HEK293 (cell line): ENCODE measurements at regions not wholly inside any gene's neighbourhood (a gene's known extent, or its start where the extent isn't known, plus 50 kb on each side); places are given as distances from the start of the nearest gene placed in this dataset.

Experiments used
- CTCF ChIP-seq: fragments of 450-650 bp; formaldehyde crosslinking; IDR thresholded peaks from 2 replicates; pipeline ENCODE4 v1.5.1; 2016; ENCODE audit warnings: missing biosample characterization, missing genetic modification characterization
- KLF7 ChIP-seq: fragments of 450-650 bp; formaldehyde crosslinking; IDR thresholded peaks from 2 replicates; pipeline ENCODE4 v1.5.1; 2016; ENCODE audit warnings: missing biosample characterization, missing genetic modification characterization, borderline replicate concordance
- RBAK ChIP-seq: fragments of 450-650 bp; formaldehyde crosslinking; IDR thresholded peaks from 2 replicates; pipeline ENCODE4 v1.5.1; 2016; ENCODE audit warnings: missing biosample characterization, missing genetic modification characterization
- REST ChIP-seq: fragments of 450-650 bp; formaldehyde crosslinking; IDR thresholded peaks from 2 replicates; pipeline ENCODE4 v1.5.1; 2016; ENCODE audit warnings: missing biosample characterization, missing genetic modification characterization
- SP2 ChIP-seq: fragments of 450-650 bp; formaldehyde crosslinking; IDR thresholded peaks from 2 replicates; pipeline ENCODE4 v1.5.1; 2016; ENCODE audit warnings: missing biosample characterization, missing genetic modification characterization
- TCF7L2 ChIP-seq: IDR thresholded peaks from 2 replicates; pipeline ENCODE4 v1.6.1; 2011; ENCODE audit warnings: low read depth, mild to moderate bottlenecking, inconsistent platforms, low read length, moderate library complexity, borderline replicate concordance
- YY1 ChIP-seq: fragments of 450-650 bp; formaldehyde crosslinking; IDR thresholded peaks from 2 replicates; pipeline ENCODE4 v1.5.1; 2018; ENCODE audit warnings: missing biosample characterization, missing genetic modification characterization
- ZNF324 ChIP-seq: fragments of 450-650 bp; formaldehyde crosslinking; IDR thresholded peaks from 2 replicates; pipeline ENCODE4 v1.5.1; 2016; ENCODE audit warnings: missing biosample characterization, missing genetic modification characterization
- TF ChIP-seq, protein P1 (sequence below): fragments of 450-650 bp; formaldehyde crosslinking; IDR thresholded peaks from 2 replicates; pipeline ENCODE4; 2016; ENCODE audit warnings: missing biosample characterization, missing genetic modification characterization
- TF ChIP-seq, protein P2 (sequence below): fragments of 450-650 bp; formaldehyde crosslinking; IDR thresholded peaks from 2 replicates; pipeline ENCODE4 v1.5.1; 2016; ENCODE audit warnings: missing biosample characterization, missing genetic modification characterization
- TF ChIP-seq, protein P3 (sequence below): fragments of 450-650 bp; formaldehyde crosslinking; IDR thresholded peaks from 2 replicates; pipeline ENCODE4 v1.5.1; 2016; ENCODE audit warnings: missing biosample characterization, missing genetic modification characterization, low read depth

DNA sequence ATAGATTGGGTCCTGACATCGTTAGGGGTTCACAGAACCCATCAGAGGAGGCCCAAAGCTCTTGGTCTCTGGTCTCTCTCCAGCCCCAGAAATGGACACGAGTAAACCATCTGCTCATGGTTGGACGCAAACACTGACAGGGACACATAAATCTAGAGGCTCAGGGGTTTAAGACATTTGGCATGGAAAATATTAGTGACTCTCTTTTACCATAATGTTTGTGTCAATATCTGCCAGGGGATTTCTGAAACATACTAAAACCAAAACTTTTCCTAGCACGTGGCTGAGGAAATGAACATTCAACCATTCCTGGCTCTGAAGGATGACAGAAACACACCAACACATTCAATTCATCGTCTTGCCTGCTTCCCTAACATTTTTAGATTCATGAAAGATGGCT lies 226.2 kb downstream of the SP3 start:
- TF ChIP-seq TCF7L2 (no peak), CTCF (no peak), REST (tag by site-specific recombination) (no peak), YY1 (tag by site-specific recombination) (no peak), RBAK (tag by site-specific recombination) (no peak), ZNF324 (tag by site-specific recombination) (no peak), SP2 (tag by site-specific recombination) (no peak), KLF7 (tag by site-specific recombination) (no peak)
- TF ChIP-seq, protein P1, sequence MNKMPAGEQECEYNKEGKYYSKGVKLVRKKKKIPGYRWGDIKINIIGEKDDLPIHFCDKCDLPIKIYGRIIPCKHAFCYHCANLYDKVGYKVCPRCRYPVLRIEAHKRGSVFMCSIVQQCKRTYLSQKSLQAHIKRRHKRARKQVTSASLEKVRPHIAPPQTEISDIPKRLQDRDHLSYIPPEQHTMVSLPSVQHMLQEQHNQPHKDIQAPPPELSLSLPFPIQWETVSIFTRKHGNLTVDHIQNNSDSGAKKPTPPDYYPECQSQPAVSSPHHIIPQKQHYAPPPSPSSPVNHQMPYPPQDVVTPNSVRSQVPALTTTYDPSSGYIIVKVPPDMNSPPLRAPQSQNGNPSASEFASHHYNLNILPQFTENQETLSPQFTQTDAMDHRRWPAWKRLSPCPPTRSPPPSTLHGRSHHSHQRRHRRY (tag by site-specific recombination), result no peak
- TF ChIP-seq, protein P2, sequence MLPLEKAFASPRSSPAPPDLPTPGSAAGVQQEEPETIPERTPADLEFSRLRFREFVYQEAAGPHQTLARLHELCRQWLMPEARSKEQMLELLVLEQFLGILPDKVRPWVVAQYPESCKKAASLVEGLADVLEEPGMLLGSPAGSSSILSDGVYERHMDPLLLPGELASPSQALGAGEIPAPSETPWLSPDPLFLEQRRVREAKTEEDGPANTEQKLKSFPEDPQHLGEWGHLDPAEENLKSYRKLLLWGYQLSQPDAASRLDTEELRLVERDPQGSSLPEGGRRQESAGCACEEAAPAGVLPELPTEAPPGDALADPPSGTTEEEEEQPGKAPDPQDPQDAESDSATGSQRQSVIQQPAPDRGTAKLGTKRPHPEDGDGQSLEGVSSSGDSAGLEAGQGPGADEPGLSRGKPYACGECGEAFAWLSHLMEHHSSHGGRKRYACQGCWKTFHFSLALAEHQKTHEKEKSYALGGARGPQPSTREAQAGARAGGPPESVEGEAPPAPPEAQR (tag by site-specific recombination), result no peak
- TF ChIP-seq, protein P3, sequence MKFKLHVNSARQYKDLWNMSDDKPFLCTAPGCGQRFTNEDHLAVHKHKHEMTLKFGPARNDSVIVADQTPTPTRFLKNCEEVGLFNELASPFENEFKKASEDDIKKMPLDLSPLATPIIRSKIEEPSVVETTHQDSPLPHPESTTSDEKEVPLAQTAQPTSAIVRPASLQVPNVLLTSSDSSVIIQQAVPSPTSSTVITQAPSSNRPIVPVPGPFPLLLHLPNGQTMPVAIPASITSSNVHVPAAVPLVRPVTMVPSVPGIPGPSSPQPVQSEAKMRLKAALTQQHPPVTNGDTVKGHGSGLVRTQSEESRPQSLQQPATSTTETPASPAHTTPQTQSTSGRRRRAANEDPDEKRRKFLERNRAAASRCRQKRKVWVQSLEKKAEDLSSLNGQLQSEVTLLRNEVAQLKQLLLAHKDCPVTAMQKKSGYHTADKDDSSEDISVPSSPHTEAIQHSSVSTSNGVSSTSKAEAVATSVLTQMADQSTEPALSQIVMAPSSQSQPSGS (tag by site-specific recombination), result no peak
